ENCODE measurements at regions not wholly inside any gene's neighbourhood (a gene's known extent, or its start where the extent isn't known, plus 50 kb on each side); places are given as distances from the start of the nearest gene placed in this dataset.

DNA sequence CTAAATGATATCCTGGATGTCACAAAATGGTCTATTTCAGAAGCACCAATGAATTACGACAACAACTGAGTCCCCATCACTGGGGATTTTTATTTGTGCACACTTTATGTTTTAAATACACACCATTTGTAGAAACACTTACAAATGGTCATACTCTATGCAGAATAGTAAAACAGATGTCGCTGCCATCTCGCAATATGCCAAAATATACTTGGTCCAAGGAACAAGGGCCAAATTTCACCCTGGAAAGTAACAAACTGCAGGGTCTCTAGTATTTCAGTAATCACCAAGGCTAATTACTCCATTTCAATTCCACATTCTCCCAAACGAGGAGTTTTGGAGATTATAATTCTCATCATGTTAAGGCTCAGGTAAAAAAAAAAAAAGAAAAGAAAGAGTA, 215.2 kb downstream of the LMBRD1 start:
- TF ChIP-seq, protein P1, sequence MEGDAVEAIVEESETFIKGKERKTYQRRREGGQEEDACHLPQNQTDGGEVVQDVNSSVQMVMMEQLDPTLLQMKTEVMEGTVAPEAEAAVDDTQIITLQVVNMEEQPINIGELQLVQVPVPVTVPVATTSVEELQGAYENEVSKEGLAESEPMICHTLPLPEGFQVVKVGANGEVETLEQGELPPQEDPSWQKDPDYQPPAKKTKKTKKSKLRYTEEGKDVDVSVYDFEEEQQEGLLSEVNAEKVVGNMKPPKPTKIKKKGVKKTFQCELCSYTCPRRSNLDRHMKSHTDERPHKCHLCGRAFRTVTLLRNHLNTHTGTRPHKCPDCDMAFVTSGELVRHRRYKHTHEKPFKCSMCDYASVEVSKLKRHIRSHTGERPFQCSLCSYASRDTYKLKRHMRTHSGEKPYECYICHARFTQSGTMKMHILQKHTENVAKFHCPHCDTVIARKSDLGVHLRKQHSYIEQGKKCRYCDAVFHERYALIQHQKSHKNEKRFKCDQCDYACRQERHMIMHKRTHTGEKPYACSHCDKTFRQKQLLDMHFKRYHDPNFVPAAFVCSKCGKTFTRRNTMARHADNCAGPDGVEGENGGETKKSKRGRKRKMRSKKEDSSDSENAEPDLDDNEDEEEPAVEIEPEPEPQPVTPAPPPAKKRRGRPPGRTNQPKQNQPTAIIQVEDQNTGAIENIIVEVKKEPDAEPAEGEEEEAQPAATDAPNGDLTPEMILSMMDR (IDR thresholded peaks at IDR 0.05; ENCODE audit: insufficient read depth, low read length, poor library complexity, severe bottlenecking) = no peak
- TF ChIP-seq EZH2phosphoT487 (conservative IDR thresholded peaks at IDR 0.05; ENCODE audit: low read length) = no peak

Measured in SU-DHL-6 (cell line).